Amniotic epithelial cell (primary cell): ENCODE measurements at regions not wholly inside any gene's neighbourhood (a gene's known extent, or its start where the extent isn't known, plus 50 kb on each side); places are given as distances from the start of the nearest gene placed in this dataset.
"Not testable (repeated sequence)": the region's sequence is repeated elsewhere in the genome, so short reads cannot be mapped to it uniquely, and the experiment has no call there.

Experiments used
- DNase-seq: peaks from one replicate; pipeline ENCODE4 v3.0.0-alpha.2; 2010; ENCODE audit warnings: low read depth

GRCh38 chr6:49097664-49098063 lies 365.4 kb downstream of the MMUT start:
- DNase-seq, result not testable (repeated sequence)

GRCh38 chr6:49097116-49097515 lies 365.9 kb downstream of the MMUT start:
- DNase-seq, result no peak

GRCh38 chr6:49088631-49089030 lies 374.4 kb downstream of the MMUT start:
- DNase-seq, result no peak

- no peak for DNase-seq
Observed at GRCh38 chr6:49087369-49087768, 375.7 kb downstream of the MMUT start.

GRCh38 chr6:49082611-49083010 lies 380.4 kb downstream of the MMUT start:
- DNase-seq, result no peak

GRCh38 chr6:49072885-49073620 lies 390.0 kb downstream of the MMUT start:
- no peak for DNase-seq

GRCh38 chr6:49072146-49072545 lies 390.9 kb downstream of the MMUT start:
- DNase-seq, result no peak

GRCh38 chr6:49070411-49070810 lies 392.6 kb downstream of the MMUT start:
- no peak for DNase-seq

- DNase-seq, result no peak
Observed at GRCh38 chr6:49054311-49054710, 408.7 kb downstream of the MMUT start.

- DNase-seq, result peak; percentile 49
Observed at GRCh38 chr6:49052901-49053300, 410.2 kb downstream of the MMUT start.

GRCh38 chr6:49051281-49051680 lies 411.8 kb downstream of the MMUT start:
- DNase-seq, result no peak

- DNase-seq, result no peak
Observed at GRCh38 chr6:49050584-49050983, 412.5 kb downstream of the MMUT start.

GRCh38 chr6:49038294-49038822 lies 424.7 kb downstream of the MMUT start:
- DNase-seq, result peak; percentile 18

GRCh38 chr6:49030251-49031020 lies 432.6 kb downstream of the MMUT start:
- DNase-seq, result peak; percentile 86

- DNase-seq, result no peak
Observed at GRCh38 chr6:49027644-49028043, 435.4 kb downstream of the MMUT start.

GRCh38 chr6:49025273-49026240 lies 437.5 kb downstream of the MMUT start:
- no peak for DNase-seq

GRCh38 chr6:49004801-49005200 lies 458.3 kb downstream of the MMUT start:
- DNase-seq, result no peak

- DNase-seq, result no peak
Observed at GRCh38 chr6:49003348-49003747, 459.7 kb downstream of the MMUT start.

GRCh38 chr6:49001856-49002541 lies 461.1 kb downstream of the MMUT start:
- no peak for DNase-seq

- DNase-seq, result no peak
Observed at GRCh38 chr6:48998574-48998973, 464.5 kb downstream of the MMUT start.

GRCh38 chr6:48996461-48997119 lies 466.5 kb downstream of the MMUT start:
- DNase-seq, result no peak
